GM18861 (cell line): ENCODE measurements at regions not wholly inside any gene's neighbourhood (a gene's known extent, or its start where the extent isn't known, plus 50 kb on each side); places are given as distances from the start of the nearest gene placed in this dataset.

Experiments used
- ATAC-seq: cut with Tn5 transposase; IDR thresholded peaks from one replicate; pipeline ENCODE4 v1.9.1; 2021; ENCODE audit not compliant: unreplicated experiment

DNA sequence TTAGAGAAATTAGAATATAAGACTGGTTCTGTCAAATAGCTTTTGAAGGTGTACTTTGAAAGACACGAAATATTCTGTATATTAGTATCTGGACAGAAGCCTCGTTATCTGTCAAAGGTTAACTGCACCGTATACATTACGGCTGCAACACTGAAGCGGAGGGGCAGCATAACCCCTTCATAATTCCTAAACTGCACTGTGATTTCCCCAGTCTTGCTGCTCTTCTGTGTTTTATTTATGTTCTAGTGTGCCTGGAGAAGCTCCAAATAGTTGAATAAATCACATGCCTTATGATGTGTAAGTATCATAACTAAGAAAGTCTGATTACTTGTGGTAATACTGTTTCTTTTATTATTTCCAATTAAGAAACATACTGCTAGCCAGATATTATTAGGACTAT, 285.7 kb upstream of the ROBO2 start:
- no peak for ATAC-seq

DNA sequence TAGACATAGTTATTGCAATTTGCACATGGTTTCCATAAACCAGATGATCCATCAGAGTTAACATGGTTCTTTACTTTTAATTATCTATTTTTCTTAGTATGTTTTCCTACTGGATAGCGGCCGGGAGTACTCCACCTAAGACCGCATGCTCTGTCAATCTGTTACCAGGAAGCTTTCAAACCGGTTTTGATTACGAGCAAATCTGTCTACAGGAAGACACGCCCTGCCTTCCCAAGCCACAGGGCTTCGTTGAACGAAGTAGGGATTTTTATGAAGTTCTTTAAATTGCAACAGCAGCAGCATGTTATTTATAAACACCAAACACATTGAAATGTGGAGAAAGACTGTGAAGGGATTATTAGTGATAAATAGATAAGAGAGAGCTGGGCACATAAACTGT, 283.3 kb upstream of the ROBO2 start:
- ATAC-seq, result no peak

DNA sequence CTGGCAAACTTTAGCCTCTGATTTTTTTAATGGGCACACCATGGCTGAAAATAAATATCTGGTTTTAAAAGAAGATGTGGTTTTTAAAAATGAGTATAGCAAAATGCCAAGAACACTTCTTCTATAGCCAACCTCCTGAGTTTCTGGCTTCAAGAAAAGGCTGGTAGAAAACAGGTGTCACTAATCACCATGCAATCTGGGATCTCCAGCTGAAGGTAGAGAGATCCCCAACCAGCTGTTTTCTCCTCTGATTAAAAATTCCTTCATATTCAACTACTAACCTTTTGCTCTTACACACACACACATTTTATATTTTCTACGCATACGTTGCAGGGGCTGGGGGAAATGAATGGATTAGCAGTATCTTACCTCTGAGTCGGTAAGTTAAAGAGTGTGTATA, 279.6 kb upstream of the ROBO2 start:
- no peak for ATAC-seq

DNA sequence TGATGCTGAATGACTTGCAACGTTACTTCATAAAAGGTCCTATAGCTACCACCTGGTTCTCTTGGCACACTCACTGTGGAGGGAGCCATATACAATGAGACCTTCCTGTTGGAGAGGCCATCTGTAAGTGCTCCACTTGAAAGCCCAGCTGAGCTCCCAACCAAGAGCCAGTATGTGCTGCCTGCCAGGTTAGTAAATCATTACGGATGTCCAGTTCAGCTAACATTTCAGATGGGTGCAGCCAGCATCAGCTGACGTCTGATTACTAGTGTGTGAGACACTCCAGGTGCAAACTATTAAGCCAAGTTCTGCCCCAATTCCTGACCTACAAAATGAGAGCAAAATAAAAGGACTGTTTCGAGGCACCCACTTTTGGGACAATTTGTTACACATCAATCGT, 274.4 kb upstream of the ROBO2 start:
- no peak for ATAC-seq

DNA sequence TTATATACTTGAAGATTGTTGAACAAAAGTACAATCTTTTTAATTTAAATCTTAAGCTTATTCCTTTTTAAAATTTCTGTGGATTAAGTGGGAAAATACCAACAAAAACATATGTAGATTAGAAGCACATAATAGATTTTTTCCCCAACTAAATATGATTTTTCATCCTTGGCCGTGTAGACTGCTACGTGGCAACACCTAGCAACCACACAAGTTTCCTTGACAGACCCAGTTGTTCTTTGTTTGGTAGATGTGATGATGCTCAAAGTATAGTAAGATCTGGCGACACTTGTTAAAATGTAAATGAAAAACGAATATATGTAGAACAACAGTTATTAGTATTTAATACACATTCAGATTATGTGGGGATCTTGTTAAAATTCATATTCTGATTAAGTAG, 271.0 kb upstream of the ROBO2 start:
- ATAC-seq, result no peak

DNA sequence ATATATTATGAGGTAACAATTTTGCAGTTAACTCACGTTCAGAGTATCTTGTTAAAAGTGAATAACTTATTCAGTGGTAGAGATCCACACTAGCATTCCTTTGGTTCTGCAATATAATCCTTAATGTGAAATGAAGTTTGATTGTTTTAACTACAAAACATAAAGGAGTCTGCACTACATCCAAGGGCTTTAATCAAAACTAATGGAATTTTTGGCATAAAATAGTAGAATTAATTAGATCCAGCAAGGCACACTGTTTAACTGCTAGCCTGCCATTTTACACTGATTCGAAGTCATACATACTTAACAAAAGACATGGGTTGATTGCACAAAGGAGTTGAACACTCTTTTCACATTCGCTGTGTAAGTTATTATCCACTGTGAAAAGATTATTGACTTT, 263.0 kb upstream of the ROBO2 start:
- ATAC-seq, result no peak

DNA sequence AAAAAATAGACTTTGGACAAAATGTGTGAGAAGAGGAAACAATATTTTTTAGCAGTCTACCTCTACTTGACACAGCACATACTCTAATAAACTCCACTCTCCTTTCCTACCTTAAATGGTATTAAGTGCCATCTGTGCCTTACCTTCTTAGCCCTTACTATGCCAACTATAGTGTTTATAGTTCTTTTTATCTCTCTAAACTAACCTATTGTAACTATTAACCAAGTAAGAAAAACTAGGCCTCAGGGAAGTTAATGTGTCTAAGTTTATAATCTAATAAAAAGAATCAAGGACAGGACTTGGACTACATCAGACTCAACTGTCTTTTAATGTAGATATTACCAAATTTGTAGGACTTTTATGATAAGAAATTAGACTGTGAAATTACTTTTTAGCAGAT, 251.7 kb upstream of the ROBO2 start:
- ATAC-seq, result no peak

DNA sequence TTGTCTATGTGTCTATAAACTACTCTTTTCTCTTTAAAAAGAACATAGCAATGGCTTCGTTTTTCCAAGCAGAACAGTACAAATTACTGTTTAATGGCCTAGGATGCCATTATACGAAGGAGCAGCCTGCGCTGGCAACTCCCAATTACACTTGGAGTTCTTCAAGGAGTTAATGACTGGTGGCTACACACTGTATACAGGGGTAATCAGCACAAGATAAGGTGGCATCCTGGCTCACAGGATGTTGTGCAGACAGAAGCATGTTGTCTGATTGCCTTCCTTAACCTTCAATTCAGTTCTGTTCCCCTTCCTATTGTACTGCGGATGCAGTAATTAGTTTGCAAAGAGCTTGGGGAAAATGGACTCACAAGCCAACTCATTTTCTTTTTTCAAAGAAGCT, 250.7 kb upstream of the ROBO2 start:
- no peak for ATAC-seq

DNA sequence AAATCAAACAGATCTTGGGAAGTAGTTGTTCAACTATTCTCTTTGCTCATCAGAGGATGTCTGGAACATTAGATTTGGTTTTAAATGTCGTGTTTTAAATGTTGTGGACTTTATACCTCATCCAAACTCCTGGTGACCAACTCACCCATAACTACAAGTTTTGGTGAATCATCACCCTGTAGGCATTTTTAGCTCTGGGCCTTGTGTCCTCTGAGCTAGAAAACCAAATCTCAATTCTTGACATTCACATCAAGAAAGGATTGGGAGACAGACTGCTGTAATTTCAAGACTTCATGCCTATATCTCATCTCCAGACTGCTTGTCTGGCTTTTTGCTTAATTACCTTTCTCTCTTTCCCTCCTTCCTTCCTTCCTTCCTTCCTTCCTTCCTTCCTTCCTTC, 228.5 kb upstream of the ROBO2 start:
- ATAC-seq, result no peak

DNA sequence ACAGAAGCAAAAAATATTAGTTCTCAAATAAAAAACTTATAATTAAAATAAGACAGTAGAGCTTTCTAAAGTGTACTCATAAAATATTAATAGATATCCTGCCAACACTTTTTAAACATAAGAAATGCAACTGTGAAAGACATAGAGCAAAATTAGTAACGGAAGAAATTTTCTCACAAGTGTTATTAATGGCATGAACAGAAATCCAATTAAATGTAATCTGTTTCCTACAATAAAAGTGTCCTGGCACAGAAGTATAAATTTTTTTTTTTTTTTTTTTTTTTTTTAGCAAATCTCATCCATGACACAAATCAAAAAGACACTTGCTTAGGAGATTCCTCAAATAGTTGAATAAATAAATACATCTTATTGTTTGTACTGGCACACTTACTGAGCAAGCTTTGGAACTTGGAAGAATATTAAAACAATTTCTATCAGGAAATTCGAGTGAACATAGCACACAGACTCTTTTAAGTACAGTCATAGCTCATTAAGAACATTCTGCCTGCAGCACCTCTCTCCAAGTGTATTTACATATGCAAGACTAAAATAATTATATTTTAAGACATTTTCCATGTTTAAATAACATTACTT, 227.2 kb upstream of the ROBO2 start:
- no peak for ATAC-seq

DNA sequence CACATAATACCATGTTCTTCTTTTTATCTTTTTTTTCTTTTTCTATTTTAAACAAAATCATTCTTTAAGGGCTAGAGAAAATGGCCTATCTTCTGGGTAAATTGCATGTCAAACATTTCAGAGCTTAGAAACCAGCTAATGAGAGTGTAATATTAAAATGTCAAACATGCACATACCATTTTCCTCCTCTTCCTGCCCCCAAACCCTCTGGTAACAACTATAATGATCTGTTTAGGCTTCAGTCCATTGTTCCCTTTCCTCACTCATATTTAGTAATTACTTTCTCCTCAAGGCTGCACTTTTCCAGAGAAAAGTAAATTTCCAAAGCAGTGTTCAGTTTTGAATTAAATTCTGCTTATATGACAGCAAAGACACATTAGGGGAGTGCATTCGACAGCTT, 224.3 kb upstream of the ROBO2 start:
- no peak for ATAC-seq

DNA sequence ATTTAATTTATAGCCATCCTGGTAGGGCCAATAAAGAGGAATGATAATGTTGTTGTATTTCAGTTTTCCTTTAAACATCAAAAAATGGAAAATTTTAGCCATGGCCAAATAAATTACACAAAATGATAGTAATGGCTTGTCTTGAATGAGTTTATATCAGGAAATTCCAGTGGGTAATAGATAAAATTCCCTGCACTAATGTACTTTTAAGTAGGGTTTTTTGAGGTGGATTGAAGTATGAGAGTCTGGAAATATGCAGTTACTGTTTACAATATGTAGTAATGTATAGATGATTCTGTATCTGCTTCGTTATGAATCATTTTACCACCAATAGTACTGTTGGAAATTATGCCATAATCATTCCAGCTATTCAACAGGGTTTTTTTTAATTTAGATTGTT, 219.4 kb upstream of the ROBO2 start:
- ATAC-seq, result no peak

DNA sequence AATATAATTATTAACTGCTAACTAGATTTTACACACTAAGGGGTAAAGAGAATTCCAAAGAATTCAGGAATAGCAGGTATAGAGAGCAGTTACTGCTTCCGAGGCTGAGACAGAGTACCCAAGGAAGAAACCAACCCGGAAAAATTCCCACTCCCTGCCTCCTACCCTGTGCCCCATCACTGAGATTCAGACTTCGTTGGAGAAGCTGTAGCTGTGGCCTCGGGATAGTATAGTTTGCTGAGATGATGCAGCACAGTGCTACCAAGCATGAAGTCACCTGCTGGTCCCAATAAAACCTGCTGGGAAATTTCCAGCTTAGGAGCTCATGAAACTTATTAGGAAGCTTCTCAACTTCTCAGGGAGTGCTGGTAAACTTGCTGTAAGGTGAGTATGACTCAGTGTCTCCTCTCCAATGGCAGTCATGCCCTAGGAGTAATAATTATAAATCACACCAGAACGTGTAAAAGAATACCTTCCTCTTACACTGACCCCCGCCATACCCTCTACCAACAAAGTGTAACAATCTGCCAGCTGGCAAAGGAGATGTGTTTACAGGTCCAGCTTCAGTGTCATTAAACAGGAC, 215.2 kb upstream of the ROBO2 start:
- no peak for ATAC-seq

DNA sequence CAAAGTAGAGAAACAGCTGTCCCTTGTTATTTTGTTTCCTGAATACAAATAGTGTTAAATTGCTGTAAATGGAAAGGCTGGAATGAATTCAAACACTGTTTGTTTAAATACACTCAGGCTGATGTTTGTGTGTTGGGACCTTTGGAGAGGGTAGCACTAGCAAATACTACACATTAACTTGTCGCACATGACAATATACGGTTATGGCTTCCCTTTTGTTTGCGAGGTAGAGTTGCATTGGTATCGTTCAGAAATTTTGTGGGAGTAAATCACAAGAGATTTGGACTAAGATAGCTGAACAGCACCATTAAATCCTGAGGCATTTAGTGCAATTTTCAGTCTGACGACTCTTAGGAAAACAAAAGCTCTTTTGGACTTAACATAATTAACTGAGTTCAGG, 213.0 kb upstream of the ROBO2 start:
- no peak for ATAC-seq

DNA sequence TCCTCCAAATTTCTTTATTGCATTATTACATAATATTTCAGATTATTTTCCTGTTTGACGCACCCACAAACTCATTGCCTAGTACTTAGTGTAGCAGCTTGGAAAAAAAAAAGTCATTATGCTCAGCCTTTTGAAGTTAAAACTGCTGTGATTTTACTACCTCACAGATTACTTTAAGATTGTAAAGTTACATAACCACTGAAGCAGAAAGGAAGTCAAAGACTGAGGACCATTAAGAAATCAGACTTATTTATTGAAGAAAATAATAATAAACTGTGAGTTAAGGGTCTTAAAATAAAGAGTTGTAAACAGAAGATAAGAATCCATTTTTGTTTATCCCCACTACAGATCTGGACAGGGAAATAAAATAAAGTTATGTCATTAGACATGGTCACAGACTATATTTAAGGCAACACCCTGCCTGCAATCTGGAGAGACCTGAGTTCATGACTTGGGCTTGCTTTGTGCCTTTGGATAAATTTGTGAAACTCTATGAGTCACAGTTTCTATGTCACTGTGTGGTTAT, 212.1 kb upstream of the ROBO2 start:
- no peak for ATAC-seq

DNA sequence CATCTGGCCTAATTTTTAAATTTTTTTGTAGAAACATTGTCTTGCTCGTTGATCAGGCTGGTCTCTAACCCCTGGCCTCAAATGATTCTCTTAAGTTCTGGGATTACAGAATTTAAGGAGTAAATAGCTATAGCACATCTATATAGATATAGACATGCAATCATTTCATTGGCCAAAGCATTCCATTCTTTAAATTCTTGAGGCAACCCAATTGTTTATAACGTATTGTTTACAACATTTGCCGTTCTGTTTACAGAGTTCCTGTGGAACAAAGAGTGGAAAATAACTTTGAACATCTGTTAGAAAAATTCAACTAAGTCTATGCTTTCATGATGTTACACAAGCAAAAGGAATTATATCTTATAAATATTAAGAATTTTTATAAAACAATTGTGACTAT, 205.2 kb upstream of the ROBO2 start:
- ATAC-seq, result no peak

DNA sequence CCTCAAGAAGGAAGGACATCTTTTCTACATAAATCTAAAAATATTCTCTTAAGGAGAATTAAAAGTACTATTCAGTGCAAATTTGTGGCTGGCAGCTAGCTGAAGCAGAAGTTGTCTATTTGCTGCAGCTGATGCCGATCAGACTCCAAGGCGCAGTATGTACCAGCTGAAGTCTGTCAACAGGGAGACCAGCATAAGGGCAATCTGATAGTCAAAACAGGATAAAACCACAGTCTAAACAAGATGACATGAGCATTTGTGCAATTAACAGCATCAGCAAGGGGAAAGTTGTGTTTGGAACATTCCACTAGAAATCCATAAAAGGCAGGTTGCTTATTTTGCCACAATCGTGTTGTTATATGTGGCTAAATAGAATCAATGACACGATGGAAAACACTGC, 198.2 kb upstream of the ROBO2 start:
- no peak for ATAC-seq

DNA sequence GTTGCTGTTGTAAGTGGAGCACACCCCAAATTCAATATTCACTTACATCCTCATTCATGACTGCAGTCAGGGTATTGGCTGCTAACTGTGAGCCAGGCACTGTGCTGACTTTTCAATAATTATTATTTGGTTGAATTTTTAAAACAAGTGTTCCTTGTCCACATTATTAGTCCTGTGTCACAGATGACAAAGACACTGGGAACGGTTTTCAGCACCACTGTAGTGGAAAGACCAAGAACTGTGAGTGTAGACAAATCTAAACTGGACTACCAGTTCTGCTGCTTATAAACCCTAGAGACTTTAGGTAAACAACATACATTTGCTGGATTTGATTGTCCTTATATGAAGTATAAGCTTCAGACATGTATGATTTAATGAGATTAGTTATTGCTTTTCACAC, 197.7 kb upstream of the ROBO2 start:
- ATAC-seq, result no peak

DNA sequence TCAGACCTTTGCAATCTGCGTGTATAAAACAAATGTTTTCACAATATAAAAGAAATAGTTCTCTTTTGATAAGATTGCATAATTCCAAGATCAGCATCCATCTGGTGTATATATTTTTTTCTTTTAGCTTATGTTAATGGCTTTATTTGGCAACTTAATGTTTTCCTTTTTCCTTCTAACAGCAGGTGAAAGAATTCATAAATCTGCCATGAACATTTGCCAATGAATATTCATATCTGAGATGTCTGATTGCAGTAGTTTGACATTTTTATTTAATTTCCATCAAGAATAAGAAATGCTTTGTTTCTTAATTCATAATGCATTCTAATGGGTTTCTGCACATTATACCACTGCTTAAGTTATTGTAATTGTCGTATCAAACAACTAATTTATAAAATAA, 184.4 kb upstream of the ROBO2 start:
- ATAC-seq, result no peak

DNA sequence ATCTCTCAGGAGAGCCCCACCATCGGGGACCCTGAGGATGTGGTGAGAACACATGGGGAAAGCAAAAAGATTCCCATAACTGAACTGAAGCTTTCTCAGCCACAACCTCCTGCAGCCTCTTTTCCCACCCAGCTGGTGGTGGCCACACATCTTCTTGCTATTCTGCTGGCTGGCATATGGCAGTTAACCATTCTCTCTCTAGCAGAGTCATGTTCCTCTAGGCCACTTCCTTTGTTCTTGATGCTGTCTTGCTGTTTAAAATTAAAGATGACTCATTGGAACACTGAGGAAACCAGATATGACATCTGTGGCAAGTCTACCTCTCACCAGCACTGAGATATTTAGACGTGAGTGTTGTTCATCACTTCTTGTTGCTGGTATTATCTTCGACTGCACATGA, 180.3 kb upstream of the ROBO2 start:
- peak; percentile 79 for ATAC-seq

DNA sequence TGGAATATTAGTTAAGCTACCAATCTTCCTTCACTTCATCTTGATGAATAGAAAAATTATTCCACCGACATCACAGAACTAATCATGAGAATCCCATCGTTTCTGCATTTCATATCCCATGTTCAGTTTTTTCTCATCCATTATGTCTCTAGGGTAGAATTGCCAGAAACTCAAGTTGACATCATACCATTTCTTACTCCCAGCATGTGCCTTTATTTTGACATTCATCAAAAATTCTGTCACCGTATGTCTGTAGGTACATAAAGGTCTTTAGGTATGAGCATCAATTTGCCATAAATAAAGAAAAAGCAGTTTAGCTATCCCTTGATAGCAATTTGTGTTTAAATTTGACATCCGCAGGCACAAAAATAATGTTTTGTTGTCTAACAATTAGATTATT, 175.5 kb upstream of the ROBO2 start:
- no peak for ATAC-seq

DNA sequence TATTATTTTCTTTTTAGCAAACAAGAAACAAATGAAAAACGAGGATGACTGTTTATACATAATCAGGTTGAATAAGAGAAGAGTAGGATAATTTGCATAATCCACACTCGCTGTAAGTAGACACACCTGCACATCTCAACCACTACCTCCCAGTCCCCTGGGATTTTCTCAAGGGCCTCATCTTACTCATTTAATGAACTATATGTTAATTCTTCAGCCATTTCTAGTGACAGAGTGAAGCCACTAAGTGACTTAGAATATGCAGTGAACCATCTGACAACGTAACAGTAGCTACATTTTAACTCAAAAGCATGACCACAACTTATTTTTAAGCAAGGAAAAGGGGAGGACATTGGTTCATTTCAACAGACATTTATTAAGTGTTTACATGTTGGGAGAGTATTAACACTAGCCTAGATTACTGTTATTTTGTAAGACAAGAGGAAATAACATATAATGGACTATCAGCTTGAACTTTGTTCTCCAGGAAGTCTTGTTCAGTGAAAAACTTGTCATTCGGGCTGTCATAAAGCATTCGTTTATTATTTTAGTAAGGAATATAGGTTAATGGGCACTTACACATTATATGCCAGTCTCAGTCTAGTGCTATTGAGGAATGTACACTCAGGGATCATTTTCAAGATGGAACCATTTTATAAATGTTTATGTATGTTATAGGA, 173.0 kb upstream of the ROBO2 start:
- ATAC-seq, result peak; percentile 98
